Islet of Langerhans (tissue), 1 donor: ENCODE measurements at regions not wholly inside any gene's neighbourhood (a gene's known extent, or its start where the extent isn't known, plus 50 kb on each side); places are given as distances from the start of the nearest gene placed in this dataset.
A peak's percentile ranks its signal among the peaks of the same experiment; 100 is the strongest.
"Not testable (repeated sequence)": the region's sequence is repeated elsewhere in the genome, so short reads cannot be mapped to it uniquely, and the experiment has no call there.

Experiments used
- FAIRE-seq: peaks from one replicate; lab custom pipeline; 2011; peaks lifted over from hg19 to GRCh38; lab: Jason Lieb, UNC

DNA sequence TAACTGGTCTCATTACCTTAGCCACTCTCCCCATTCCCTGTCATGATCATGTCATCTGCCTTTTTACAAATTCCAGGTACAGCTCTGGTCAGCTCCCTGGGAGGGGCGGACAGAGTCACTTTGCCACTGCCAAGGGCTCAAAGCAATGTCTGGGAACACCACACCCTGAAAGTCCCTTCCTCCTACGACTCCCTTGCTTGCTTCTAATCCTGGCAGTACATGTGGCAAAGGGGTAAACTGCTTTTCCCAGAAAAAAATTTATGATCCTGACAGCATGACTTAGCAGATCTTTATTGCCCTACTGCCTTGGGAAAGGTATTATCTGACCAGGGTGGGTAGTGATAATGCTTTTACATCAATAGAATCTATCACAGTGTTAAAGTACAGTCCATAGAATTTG, 376.0 kb upstream of the PDE3A start:
- no peak for FAIRE-seq

DNA sequence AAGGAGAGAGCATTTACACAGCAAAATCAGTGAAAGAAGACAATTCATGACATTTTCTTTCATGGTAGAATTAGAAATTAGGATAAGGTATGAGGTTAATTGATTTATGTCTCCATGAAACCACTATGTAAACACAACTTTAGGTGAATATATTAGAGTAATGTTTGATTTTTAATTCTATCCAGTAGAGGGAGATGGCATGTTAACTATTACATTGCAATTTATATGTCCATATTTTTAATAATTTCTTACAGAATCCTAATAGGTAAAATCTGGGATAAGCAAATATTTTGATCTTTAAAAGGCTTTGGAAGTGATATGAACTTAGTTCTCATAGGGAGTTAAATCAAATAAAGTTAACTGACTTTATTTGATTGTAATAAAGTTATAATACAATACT, 373.4 kb upstream of the PDE3A start:
- peak; percentile 73 for FAIRE-seq

DNA sequence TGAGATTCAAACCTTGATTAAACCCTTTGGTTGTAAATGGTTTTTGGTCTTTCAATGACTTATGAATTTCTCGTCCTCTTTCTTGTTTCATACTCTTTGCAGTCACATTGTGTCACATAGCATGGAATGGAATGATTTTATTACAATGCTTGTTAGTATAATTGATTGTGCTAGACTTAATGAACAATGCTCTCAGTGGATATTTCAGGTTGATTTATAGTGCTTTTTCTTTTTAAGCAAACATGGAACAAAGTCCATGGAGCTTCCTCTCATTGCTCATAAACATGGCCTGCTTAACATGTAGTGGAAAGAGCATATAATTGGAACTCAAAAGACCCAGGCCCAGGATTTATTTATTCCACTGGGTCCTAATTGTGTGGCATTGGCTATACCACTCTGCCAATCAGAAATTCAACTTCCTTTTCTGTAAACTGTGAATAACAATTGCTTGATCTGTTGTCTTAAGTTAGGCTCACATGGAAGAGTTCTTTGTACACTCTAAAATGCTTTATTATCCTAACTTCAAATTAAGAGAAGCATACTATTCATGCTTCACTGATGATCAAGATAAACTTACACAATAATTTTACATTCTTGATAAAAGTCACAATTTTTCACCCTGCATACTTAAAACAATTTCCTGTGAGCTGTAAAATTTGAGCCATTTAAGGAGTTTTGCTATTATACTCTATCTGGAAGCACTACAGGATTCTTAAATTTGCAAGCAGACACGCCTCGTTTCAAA, 370.5 kb upstream of the PDE3A start:
- no peak for FAIRE-seq

DNA sequence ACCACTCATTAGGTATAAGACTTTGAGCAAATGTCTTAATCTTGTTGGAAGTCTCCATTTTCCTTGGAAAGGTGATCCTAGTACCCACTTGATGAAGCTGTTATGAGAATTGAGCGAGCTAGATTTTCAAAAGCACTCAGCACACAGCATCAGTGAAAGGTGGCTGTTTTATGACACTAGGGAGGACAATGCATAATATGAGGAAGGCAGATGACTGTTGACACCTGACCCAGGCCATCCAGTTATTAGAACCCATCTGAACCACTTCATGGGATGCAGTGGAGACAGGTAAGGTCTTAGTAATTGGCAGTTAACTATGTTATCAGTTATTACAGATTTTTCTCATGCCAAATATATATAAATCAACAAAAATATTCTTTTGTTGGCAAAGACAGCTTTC, 369.9 kb upstream of the PDE3A start:
- no peak for FAIRE-seq

DNA sequence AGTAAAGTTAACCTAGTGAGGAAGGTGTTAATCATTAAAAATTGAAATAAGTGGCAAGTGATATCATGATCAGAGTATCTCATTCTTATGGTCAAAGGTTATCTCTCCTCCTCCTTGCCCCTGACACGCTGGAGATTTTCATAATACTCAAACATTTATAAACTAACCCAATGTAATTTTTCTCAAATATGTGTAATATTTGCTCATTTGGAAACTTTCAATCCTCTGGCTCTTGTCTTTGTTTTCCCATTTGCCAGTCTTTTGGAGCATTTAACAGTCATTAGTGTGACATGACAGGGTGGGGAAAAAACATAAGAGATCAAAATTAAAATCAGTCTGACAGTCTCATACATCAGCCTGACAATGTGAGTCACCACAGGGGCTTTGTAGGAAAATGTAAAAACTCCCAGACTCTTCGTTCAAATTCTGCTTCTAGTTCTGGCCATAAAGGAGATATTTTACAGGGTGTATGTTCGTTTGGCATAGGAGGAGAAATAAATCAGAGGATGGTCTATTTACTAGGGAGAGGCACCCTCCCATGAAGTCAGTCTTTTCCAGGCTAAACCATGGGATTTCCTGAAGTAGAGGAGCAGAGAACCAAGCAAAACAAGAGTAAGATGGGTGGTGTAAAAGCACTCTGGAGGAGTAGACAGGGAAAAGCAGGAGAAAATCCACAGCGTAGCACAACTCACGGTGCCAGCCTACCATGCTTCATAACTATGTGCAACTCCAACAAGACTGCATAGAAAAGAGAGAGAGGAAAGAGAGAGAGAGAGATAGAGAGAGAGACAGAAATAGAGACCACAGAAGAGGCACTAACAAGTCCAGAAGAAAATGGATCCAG, 369.2 kb upstream of the PDE3A start:
- FAIRE-seq = no peak

DNA sequence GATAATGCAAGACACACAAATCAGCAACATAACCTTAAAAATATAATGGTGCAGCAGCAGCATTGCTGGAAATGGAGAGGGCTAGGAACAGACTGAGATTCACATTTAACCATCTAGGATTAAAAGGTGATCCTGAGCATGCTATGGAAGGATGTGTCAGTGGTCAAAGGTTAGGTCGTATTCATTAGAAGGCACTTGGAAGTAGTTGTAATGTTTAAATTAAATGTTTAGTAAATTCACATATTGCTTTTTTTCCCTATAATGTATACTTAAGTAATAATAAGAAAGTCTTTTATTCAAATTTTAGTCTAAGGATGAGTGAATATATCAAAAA, 368.6 kb upstream of the PDE3A start:
- peak; percentile 43 for FAIRE-seq

DNA sequence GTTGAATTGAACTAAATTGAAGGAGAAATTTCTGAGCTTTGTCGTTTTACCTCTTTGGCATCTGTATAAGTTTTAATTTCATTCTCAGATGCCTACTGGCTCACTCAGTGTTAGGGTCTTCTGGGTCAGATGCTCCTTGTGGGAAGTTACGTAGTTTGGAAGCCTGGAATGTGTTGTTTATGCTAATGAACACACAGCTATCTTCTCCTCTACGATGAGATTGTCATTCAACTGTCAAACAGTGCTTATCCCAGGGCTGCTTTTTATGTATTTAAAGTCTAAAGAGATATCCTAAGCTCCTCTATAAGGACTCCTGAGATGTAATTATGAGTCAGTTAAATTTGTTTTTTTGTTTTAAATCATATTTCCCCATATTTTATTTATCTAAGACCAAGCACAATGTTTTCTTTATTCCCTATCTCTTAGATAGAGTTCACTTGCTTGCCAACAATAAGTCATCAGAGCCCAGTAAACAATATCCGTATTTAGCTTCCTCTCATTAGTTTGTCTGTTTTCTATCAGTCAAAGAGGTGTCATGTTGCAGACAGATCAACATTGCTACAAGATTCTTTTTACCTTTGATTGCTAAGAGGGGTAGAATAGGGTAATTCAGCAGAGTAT, 368.0 kb upstream of the PDE3A start:
- no peak for FAIRE-seq

DNA sequence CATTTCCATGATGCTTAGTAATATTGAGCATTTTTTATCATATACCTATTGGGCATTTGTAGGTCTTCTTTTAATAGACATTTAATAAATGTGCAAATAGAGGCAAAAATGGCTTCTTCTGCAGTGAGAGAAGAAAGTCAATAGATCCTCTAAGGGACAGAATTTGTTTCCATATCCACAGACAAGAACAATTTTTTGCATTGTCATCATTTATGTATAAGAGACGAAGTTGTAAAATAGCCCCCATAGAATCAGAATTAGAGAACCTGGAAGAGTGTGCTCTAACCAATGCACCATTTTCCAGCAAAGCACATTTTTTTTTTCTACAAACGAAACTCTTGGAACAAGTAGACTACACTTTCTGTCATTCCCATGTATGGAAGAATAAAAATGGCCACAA, 365.1 kb upstream of the PDE3A start:
- FAIRE-seq = no peak

DNA sequence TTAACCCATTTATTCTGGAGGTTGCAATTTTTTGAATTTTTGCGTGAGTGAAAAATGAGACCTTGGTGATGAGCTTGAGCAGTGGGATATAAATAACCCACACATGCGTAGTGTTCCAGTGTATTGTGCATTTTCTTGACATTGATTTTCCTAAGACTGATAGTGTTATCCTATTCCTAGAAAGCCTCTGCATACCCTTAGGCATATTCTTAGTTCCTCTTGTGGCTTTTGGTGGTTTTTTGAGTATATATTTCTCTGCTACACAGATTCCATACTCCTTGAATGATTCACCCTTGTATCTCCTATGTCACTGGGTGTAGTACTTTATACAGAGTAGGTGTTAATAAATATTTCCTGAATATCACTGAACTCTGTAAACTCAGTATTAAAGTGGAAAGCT, 363.4 kb upstream of the PDE3A start:
- FAIRE-seq = no peak

DNA sequence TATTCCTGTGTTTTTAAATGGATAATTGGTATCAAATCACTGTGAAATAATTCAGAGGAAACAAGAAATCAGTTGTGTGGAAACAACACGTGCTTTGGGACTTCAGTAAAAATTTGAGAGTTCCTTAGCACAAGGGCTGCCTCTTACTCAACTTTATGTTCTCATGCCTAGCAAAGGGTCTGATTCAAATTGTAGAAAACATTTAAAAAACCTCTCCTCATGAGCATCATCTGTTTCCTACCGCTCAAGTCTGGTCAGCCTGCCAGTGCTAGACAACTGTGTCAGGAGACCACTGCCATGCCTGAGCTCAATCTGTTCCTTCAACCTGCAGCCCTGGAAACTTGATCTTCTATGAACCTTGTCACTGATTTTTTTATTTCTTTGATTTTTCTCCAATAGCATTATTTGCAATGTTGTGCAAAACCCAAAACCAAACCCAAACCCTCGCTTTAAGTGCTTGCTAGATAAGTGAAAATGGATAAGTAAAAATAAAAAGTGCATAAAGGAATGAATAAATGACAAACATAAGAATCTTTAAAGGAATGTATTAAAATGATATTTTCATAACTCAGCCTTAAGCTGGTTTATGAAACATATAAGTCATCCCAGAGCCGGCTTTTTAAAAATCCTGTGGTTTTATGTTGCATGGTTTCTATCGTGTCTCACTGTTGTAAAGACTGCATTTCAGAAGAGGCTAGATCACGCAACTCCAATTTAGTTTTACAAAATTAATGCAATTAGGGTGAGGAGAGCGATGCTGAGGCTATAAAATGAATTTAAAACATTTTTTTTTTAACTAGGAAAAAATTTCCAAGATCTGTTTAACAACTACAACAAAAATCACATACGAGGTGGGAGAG, 361.2 kb upstream of the PDE3A start:
- no peak for FAIRE-seq

DNA sequence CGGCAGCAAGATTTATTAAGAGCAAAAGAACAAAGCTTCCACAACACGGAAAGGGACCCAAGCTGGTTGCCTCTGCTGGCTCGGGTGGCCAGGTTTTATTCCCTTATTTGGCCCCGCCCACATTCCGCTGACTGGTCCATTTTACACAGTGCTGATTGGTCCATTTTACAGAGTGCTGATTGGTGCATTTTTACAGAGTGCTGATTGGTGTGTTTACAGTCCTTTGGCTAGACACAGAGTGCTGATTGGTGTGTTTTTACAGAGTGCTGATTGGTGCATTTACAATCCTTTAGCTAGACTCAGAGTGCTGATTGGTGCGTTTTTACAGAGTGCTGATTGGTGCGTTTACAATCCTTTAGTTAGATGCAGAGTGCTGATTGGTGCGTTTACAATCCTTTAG, 358.4 kb upstream of the PDE3A start:
- not testable (repeated sequence) for FAIRE-seq

DNA sequence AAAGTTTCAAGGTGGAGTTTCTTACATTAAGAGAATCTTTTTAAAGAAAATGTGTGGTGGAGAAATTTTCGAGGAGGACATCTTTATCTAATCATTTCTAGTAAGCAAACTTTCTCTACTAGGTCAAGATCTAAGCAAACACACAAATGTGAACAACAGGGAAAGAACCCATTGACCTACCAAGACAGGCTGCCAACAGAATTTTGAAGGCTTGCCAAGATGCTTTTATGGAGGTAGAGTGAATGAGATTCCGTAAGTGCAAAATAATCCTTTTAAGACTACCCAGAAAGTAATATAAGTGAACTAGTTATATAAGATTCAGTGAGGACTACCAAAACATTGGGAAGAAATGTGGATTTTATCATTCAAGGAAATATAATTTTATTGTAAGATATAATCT, 357.1 kb upstream of the PDE3A start:
- FAIRE-seq = peak; percentile 91

DNA sequence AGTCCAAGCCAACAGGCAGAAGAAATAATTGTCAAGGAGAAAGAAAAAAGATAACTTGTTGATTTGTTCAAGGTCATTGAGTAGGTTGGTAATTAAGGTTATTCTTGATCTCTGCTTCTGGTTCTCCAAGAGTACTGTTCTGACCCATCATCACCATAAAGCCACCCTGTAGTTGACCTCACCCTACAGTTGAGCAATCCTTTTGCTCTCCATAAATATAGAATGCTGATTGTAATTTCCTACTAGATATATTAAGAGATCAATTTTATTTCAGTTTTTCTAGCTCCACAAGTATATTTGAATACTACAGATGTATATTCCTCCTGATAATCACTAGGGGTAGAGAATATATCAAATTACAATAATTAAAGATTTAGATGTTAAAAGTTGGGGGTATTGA, 350.5 kb upstream of the PDE3A start:
- FAIRE-seq = no peak

DNA sequence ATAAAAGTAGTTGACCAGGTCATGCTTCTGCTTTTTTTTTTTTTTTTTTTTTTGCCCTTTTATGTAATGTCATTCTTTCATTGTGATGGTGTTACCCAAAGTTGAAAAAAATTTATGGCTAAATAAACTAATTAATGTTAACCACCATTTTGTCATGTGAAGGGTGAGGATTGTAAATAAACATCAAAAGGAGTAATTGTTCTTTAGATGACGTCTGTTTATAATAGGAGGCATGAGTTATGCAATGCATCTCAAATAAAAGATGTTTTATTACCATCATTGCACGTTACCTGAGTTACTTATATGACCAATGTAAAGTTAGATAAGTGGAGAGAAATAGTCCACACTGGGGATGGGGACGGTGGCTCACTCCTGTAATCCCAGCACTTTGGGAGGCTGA, 349.9 kb upstream of the PDE3A start:
- no peak for FAIRE-seq

DNA sequence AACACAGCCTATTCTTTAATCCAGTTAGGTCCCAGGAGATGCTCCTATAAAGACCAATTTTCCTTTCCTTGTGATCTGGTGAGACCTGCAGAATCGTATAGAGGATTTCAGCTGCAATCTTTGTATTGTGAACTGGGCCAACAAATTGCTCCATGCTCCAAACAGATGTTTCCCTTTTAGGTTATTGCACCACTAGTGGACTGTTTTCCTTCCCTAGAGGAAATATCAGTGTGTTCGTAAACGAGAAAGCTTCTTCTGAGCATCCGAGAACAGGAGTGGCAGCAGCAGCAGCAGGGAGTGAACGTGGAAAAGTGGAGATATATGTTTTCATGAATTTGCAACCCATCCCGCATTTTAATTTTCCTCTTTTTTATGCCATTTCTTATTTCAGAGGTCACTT, 344.1 kb upstream of the PDE3A start:
- FAIRE-seq = no peak

DNA sequence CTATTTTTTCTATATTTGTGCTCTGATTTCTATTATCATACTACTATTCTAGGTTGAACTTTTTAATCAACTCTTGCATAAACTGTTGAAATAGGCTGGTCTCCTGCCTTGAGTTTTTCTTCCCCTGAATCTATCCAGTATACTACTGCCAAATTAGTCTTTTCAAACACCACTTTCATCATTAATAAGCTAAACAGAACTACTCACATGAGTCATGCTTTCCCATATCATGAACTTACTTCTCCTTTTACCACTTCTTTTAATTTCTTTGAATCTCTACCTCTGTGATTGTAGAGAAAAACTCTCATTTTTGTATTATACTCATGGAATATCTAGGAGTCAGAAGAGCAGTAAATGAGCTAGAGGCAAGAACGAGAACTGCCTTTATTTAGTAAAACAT, 340.3 kb upstream of the PDE3A start:
- FAIRE-seq = no peak

DNA sequence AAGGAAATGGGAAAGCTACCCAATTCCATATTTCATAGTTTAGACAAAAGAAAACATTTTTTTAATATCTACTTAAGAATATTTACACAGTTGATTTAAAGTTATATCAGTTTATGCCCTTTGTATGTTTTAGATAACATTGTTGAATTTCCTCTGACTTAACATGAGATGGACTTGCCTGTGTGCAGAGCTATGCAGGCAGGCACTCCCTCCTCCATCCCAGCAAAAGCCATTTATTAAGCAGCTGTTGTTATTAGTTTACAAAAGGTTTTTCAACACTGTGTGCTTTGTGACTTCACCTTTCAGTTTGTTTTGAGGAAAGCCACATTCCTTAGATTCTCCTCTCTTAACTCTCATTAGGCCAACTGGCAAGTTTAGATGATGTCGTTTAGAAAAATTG, 337.5 kb upstream of the PDE3A start:
- FAIRE-seq = peak; percentile 9

DNA sequence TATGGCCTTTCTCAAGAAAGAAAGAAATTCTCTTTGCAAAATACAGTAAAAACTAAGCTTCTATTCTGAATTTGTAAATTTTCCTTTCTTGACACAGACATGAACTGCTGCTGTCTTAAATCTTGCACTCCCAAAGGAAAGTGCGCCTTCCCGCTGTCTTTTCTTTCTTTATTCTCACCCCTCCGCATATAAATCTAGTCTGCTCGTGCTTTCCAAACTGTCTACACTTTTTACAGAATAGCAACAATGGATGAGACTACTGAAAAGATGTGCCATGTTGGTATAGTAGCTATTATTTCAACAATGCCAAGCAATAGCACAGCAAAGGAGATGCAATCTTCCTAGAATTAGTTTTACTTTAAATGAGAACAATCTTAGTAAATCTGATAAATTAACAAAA, 328.8 kb upstream of the PDE3A start:
- no peak for FAIRE-seq

DNA sequence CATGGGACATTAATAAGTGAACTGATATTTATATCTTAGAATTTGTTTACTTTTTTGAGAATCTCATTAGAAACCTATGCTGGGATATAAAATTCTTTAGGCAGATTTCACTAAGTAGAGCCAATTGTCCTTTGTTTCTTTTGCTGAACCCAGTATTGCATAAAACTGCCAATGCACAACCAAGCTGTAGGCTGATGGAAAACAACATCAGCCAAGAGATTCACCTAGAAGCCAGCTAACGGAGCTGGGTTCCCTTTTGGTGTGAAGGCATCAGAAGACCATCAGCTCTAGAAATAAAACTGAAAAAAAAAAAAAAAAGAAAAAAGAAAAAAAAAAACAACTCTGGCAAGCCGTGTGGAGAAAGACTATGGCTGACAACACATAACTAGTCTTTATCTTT, 328.2 kb upstream of the PDE3A start:
- FAIRE-seq = no peak

DNA sequence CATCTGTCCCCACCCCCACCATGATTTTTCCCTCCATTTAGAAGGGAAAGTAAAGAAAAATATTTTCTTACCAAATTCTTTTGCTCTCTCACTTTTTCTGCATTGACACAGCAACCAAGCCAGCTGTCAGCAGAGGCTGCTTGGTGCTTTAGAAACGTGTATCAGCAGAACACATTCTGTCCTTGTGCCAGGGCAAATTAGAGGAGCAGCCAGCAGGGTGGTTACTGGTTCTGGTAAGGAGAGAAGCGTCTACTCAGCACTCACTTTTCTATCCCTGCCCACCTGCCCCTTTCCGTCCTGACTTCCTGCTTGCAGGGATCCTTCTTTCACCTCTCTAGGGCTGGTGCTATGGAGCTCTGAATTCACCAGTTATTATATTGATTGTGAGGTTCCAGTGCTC, 327.5 kb upstream of the PDE3A start:
- FAIRE-seq = no peak

DNA sequence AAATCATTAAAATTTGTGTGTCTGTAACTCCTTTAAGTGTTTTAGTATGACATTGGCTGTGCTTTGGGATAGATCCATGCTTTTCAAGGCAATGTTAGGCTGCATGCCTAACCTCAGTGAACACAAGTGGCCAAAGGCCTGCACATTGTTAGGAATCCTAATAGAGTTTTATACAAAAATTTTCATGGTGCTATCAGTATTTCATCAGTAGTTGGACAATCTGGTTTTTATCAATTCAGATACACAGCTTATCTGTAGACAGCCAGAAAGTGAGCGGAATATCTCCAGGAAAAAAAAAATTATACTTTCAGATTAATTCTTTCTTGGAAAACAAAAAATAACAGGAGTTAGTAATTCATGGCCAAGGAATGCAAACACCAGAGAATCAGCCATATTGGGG, 324.0 kb upstream of the PDE3A start:
- FAIRE-seq = no peak

DNA sequence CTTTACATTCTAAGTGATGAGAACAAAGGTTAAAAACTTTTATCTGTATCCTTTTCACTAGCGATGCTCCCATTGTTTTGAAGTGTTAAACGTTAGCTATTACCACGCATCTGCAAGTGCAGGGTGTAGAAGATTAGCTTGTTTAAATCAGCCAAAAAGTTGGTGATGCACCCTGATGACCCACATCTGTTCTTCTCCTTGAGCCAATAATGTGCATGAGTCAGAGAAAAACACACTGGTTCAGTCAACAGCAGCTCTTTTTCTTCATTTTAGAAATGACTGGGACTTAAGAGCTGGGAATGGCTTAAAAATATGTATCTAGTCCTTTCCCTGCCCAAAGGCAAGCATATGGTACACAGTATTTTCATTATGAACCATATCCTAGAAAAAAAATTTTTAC, 323.5 kb upstream of the PDE3A start:
- no peak for FAIRE-seq

DNA sequence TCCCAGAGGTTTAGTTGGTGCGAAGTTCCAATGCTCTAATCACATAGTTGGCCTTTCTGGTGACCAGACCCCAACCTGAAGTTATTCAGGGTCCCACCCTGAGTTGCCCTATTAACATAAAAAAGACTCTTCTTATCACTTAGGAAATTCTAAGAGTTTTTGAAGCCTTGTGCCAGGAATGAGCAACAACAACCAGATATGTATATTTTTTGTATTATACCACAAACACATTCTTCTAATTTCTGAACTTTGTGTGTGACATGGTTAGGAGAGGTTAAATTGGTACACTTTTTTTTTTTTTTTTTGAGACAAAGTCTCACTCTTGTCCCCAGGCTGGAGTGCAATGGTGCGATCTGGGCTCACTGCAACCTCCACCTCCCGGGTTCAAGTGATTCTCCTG, 320.4 kb upstream of the PDE3A start:
- FAIRE-seq = no peak
